HG03432 (cell line): ENCODE measurements at regions not wholly inside any gene's neighbourhood (a gene's known extent, or its start where the extent isn't known, plus 50 kb on each side); places are given as distances from the start of the nearest gene placed in this dataset.

Experiments used
- ATAC-seq: cut with Tn5 transposase; IDR thresholded peaks from one replicate; pipeline ENCODE4 v1.9.1; 2021; ENCODE audit warnings: mild to moderate bottlenecking, moderate library complexity; ENCODE audit not compliant: unreplicated experiment

DNA sequence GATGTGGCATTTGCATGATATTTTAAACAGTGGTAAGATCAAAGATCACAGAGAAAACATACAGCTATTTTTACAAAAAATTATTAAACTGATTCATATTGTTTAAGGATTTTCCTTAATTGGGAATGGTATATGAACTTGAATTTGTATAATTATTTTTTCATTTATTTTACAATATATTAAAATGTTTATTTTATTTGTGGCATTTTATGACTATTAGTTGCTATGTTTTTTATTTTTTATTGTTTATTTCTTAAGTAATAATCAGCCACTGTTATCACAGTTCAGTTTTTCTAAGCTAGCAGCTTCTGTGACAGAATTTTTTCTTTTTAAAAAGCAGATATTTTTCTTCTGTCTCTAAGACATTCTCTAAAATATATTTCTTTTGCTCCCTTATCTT is 387.0 kb upstream of the KHDRBS2 start:
- no peak for ATAC-seq

DNA sequence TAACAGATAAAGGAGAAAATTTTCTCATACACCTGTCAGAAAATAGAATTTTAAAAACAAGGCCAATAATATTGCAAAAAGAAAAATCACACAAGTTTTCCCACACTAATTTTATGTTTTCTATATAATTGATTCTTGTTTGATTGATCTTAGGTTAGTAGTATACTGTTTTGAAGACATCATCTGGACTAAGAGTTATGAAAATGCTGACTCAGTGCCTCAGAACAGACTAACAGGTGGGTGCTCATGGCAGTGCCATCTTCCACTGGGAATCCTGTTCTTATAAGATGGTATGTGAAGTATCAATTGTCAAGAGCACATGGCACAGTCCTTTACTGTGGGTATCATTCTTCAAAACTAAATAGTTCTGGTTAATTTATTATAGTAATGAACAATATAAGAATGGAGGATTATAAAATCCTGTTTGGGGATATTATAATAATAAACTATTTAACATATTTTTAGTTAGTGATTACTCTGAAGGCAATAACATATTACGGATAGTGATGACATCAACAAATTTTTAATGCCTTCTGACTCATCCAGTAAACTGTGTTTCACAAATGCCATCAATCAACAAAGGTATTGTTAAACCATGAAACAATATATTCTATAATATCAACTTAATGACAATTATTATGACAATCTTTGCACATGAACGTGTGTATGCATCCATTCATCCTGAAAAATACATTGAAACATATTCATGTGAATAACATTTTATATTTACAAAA is 384.6 kb upstream of the KHDRBS2 start:
- ATAC-seq: no peak

DNA sequence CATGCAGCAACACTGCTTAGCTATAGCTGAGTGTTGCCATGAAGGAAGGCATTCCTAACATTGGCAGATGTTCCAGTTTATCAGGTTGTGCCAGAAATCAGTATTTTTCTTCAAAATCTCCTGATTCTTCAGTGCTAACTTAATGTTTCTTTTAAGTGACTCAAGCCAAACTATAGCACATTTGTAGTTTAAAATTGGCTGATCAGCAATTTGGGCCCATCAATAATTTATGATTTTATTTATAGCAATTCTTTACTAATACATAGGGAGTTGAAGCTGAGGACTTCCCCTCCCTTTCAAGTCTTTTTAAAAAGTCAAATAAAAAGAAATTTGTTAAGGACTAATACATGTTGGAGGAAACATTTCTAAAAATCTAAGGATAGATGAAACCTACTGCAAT is 383.8 kb upstream of the KHDRBS2 start:
- ATAC-seq: no peak

DNA sequence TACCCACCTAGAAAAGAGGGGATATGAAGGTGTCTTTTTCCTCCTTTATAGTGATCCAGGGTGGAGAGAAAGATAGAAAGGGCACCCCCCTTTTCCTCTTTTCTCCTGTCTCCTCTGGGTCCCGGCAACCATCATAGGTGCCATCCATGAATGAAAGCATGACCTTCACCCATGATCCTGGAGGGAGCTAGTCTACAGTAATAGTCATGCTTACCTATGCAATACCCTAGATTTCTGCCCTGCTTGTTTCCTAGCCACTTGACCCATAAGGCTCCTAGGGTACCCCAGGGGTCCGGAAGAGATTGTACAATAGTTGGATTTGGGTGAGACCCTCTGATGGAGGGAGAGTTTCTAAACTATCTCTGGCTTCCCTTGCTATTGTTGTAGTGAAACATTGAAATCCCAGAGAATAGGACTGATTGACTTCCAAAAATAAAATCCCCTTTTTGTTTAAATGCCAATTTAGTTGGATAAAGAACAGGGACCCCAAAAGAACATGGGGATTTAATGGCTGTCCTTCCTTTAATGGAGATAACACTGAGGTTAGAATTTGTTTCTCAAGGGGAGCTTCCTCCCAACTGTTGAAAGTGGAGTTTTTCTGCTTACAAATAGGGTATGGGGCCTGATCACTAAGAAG is 366.8 kb upstream of the KHDRBS2 start:
- no peak for ATAC-seq

DNA sequence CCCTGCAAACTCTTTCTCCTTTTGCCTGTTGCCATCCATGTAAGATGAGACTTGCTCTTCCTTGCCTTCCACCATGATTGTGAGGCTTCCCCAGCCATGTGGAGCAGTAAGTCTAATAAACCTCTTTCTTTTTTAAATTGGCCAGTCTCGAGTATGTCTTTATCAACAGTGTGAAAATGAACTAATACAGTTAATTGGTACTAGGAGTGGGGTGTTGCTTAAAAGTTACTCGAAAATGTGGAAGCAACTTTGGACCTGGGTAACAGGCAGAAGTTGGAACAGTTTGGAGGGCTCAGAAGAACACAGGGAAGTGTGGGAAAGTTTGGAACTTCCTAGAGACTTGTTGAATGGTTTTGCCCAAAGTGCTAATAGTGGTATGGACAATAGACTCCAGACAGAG is 359.2 kb upstream of the KHDRBS2 start:
- ATAC-seq: no peak

DNA sequence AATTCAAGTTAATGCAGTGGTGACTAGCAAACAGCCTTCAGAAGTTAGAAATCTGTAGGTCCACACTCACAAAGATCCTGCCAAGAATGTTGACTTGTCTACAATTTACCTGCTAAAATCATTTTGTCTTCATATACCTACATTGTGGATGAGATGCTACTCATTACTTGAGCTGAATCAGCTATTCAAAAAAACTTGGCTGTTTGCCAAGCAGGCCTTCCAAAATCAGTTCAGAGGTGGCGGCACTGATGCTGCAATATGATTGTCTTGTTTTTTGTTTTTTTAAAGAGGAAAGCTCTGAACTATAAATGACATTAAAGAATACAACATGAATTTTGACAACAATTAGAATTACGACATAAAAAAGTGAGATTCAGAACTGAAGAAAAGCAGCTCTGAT is 354.7 kb upstream of the KHDRBS2 start:
- ATAC-seq: no peak

DNA sequence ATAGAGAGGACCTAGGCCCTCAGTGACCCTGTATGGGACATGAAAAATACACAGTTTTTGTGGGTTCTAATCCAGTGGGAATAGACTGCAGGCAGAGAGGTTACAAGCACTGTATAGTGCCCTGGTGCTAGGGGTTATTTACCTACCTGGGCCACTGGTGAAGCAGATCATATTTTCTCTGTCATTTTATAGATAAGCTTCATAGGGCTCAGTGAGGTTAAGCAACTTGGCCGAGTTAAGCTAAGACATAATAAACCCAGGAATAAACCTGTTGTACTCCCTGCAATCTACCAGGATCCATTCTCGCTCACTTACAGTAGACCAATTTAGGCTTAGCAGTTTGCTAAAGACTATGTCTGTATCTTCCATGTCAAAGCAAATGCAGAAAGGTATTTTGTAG is 340.6 kb upstream of the KHDRBS2 start:
- no peak for ATAC-seq

DNA sequence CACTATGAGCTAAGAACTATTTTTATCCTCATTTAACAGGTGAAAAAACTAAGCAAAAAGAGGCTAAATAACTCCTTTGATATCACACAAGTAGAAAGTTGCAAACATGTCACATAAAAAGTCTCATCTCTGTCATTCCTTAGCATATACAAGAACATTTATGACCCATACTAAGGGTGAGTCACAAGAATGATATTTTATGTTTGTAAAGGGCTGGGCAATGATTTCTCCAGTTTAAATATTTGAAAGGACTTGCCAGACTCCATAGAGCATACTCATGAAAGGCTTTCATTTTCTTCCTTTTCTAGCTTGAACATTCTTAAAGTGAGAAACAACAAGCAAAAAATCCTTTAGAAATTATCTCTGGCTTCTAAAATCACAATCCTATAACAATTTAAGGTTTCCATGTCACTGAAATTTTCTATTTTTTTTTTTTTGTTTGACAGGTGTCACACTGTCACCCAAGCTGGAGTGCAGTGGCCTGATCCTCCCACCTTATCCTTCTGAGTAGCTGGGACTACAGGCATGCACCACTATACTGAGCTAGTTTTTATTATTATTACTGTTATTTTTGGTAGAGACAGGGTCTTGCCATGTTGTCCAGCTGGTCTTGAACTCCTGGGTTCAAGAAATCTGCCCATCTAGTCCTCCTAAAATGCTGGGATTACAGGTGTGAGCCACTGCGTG is 338.0 kb upstream of the KHDRBS2 start:
- no peak for ATAC-seq

DNA sequence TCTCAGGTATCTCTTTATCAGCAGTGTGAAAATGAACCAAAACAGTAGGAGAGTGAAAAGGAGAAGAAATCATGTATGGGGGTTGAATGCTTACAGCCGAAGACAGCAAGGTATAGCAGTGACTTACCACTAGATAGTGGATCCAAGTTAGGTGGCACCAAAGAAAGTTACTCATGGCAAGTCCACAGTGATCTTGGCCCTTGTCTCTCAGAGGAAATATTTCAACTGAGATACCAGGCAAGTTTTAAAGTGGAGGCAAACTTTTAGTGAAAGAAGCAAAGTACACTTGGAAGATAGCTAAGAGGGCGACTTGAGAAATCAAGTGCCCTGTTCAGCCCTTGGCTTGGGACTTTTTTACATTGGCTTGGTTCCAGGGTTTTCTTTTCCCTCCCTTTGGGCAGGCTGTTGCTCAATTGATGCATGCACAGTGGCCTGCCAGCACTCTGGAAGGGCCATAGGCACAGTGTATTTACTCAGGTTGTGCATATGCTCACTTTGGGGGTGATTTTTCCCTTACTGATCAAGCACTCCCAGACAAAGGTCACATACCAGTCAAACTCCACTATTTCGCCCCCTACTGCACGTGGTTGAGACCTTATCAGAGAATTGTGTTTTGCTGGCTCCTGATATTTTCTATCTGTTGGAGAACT is 329.5 kb upstream of the KHDRBS2 start:
- no peak for ATAC-seq

DNA sequence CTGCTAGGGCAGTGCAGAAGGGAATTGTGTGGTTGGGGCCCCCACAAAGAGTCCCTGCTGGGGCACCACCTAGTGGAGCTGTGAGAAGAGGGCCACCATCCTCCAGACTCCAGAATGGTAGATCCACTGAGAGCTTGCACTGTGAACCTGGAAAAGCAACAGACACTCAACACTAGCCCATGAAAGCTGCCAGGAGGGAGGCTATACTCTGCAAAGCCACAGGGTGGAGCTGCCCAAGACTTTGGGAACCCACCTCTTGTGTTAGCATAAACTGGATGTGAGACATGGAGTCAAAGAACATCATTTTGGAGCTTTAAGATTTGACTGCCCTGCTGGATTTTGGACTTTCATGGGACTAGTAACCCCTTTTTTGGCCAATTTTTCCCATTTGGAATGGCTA is 328.4 kb upstream of the KHDRBS2 start:
- ATAC-seq: no peak

DNA sequence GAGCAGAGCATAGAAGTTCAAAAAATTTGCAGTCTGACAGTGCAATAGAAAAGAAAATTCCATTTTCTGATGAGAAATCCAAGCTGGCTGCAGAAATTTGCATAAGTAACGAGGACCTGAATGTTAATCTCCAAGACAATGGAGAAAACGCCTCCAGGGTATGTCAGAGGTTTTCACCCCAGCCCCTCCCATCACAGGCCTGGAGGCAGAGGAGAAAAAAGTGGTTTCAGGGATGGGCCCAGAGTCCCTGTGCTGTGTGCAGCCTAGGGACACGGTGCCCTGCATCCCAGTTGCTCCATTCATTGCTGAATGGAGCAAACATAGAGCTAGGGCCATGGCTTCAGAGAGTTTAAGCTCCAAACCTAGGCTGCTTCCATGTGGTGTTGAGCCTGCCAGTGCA is 327.9 kb upstream of the KHDRBS2 start:
- ATAC-seq: no peak

DNA sequence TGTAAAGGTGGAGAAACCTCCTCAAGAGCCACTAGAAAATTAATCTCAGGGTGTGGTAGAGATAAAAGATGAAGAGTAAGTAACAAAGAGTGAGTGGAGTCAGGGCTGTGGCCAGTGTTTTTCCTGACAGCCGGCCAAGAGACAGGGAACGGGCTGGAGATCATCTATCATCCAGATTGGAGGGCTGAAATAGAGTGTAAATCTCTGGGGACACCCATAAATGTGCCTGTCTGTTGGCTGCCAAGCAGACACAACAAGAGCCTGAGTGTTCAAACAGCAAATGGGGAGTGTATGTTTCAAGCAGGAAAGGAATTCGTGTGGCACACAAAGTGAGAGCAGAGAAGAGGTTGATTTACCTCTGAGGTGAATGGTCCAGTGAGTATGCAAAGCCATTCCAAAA is 326.4 kb upstream of the KHDRBS2 start:
- no peak for ATAC-seq

DNA sequence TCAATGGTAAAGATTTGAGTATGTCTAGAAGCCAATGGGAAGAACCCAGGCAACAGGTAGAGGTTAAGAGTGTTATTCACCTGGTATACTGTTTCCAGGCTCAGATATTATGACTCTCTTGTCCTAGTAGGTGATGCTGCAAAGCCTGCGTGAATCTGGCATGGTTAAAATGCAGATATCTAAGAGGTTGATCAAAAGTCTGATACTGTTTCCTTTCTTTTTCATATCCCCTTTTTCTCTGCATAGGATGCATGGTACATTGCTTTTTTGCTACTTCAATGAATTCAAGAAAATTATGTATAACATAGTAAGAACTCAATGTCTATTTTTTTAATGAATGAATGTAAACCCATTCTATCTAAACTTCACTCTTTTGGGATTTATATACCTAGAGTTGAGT is 284.3 kb upstream of the KHDRBS2 start:
- ATAC-seq: no peak

DNA sequence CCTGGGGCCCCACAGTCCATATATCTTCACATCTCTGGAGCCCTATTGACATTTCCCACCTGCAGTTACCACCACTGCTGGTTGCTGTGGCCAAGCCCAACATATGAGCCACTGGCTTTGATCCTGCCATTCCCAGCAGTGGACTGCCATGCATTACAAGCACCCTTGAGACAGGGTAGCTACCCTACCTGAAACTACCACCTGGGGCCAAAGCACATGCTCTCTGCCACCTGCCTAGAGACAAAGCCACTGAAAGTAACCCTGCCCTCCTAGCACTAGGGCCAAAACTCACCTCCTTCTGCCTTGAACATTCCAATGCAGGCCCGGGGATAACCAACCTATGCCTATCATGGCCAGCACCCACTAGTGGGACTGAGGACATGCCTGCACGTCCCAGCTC is 255.5 kb upstream of the KHDRBS2 start:
- ATAC-seq: no peak

DNA sequence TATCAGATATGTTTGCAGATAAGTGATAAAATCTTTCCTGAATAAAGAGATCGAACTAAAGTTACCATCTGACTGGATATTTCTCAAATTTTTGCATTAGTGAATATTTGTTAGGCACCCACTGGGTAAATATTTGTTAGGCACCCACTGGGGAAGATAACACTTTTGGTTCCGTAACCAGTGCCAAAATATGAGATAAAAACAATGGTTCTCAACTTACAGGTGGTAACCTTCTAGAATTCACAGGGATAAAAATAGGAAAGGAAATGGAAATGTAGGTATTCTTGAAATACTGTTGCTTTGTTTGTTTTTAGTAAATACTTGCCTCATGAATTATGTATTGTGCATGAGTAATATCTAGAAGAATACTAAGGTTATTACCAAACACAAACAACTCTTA is 245.0 kb upstream of the KHDRBS2 start:
- ATAC-seq: no peak

DNA sequence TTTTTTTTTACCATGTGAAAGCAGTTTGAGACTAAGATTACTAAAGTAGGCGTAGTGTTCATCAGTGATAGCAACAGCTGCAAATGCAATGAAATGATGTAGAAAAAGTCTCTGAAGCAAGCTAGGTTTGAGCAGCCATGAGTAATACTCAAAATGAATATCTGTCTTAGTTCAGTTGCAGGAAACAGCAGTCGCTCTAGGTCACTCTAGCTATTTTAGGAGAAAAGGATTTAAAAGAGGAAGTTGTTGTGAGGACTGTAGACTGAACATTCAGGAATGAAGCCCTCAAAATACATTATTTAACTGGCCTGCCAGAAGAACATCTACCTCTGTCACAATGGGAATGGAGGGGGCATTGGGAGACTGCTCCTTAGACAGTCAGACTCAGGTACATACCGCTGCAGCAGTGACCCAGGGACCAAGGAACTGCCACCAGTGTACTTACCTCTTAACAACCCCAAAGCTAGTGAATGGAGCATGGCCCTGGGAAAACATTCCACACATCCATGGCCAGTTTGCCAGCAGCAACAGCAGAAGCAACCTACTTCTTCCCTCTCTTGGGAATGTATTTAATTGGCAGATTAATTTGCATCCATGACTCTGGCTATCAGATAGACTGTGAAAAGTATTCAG is 243.0 kb upstream of the KHDRBS2 start:
- ATAC-seq: no peak

DNA sequence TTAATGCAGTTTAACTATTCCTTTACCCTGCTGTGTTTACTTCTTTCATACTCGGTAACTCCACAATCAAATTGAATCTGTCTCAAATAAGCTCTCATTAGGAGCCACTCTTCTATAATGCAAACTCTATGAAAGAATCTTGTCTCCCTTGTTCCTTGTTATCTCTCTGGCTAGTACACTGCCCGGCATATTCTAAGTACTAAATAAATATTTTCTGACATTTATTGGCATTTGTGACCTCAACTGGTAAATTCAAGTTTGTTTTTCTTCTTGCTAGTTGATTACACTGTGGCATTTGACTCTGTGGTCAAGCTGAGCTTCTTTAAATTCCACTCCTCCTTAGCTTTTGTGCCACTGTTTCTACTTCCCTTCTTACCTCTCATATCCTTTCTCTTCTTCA is 237.6 kb upstream of the KHDRBS2 start:
- no peak for ATAC-seq

DNA sequence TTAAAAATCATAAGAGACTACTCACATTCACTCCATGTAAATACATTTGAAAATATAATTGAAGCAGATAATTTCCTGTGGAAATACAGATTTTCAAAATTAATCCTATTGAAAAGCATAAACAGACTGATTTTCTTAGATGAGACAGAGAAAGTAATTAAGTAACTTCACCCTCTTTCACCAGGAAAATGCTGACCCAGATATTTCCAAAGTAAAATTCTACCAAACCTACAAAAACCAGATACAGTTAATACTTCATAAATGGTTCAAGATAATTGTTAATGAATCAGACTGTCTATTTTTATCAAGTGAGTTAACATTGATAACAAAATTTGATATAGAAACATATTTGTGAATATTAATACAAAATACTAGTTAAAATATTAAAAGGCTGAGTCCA is 233.5 kb upstream of the KHDRBS2 start:
- ATAC-seq: no peak

DNA sequence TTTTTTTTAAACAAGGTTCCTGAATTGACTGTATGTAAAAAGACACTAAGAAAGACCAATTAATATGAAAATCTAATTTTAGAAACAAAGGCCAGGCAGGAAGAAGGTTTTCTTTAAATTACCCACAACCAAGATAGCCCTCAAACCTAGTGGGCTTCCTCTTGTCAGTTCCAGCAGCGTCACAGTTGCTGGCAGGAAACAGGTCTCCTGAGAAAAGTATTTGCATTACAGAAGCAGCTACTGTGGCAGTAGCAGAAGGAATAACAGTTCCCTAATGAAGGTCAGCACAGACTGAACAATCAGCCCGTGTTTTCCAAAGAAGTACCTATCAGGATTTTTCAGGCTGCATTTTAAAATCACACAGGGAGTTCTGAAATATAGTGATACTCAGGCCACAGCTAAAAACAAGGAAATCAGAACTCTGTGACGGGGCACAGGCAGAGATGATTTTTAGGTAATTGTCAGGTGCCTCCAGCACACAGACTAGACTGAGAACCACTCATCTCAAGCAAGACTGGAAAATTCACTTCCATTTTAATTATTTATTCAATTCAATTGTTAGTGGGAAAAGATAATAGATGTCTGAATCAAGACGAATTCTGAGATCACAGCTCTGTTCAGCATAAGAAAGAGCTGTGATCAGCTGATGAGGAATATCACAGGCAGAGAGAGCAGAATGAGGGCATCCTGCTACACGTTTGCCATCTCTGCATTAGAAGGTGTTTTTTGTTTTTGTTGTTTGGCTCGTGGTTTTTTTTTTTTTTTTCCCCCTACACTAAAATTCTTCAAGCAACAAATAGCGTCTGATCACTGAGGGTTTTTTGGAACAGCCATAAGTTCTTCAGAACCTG is 230.5 kb upstream of the KHDRBS2 start:
- ATAC-seq: peak; percentile 60

DNA sequence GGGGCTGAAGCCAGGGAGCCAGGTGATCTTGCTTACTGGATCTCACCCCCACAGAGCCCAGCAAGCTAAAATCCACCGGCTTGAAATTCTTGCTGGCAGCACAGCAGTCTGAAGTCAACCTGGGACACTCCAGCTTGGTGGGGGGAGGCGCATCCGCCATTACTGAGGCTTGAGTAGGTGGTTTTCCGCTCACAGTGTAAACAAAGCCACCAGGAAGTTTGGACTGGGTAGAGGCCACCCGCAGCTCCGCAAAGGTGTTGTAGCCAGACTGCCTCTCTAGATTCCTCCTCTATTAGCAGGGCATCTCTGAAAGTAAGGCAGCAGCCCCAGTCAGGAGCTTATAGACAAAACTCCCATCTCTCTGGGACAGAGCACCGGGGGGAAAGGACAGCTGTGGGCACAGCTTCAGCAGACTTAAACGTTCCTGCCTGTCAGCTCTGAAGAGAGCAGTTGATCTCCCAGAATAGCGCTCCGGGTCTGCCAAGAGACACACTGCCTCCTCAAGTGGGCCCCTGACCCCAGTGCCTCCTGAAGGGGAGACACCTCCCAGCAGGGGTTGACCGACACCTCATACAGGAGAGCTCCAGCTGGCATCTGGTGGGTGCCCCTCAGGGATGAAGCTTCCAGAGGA is 206.3 kb upstream of the KHDRBS2 start:
- ATAC-seq: no peak
